Mesendoderm (in vitro differentiated cells): ENCODE measurements at regions not wholly inside any gene's neighbourhood (a gene's known extent, or its start where the extent isn't known, plus 50 kb on each side); places are given as distances from the start of the nearest gene placed in this dataset. TPM values are rescaled to one million over a fixed set of nuclear protein-coding genes. Genes with fewer than 3 reads are reported as not detected.

Experiments
- small RNA-seq: library from polyadenylated mRNA; stranded (forward); fragments of <200 nt; extraction: miRNeasy Mini kit (QIAGEN cat#:217004); gene quantifications from one replicate; pipeline ENCODE3, GENCODE V24; 2013; ENCODE audit not compliant: insufficient read depth

Small RNA genes in the stretch of these regions (small RNA-seq; reads per million reads assigned to genes)
- gene AL161713.1 (not detected), gene AL163642.1 (not detected), gene RF00017 (not detected), gene RNU6-976P (not detected), gene RNU6ATAC28P (0.72 reads per million), gene RNU7-51P (not detected)
